Right lobe of liver (tissue), 6 donors: ENCODE measurements at regions not wholly inside any gene's neighbourhood (a gene's known extent, or its start where the extent isn't known, plus 50 kb on each side); places are given as distances from the start of the nearest gene placed in this dataset.

ENCODE experiments used
- ATAC-seq, 4 donors: fragments of 200-7000 bp; cut with Tn5 transposase; one replicate each; pipeline ENCODE4 v1.9.1; 2020; ENCODE audit warnings: mild to moderate bottlenecking in 4 of 4, moderate library complexity in 4 of 4
- DNase-seq, 3 donors: peaks; one replicate each; pipeline ENCODE4 v3.0.0-alpha.2; 2020
- H3K27ac ChIP-seq, 3 donors: fragments of 200-600 bp; one replicate each; pipeline ENCODE4 v1.8.0; 2022
- H3K27me3 ChIP-seq, 2 donors: fragments of 200-600 bp; one replicate each; pipeline ENCODE4 v1.8.0; 2022
- H3K36me3 ChIP-seq, 4 donors: fragments of 200-600 bp; sonication (generic) in 1 of 4; one replicate each; pipeline versions ENCODE4 v1.5.1 to v1.8.0; 2017 to 2022; ENCODE audit warnings: control low read depth in 1 of 4
- H3K4me1 ChIP-seq, 4 donors: fragments of 200-600 bp; sonication (generic) in 1 of 4; one replicate each; pipeline versions ENCODE4 v1.5.1 to v1.8.0; 2017 to 2022; ENCODE audit warnings: control low read depth in 1 of 4
- H3K4me3 ChIP-seq, 3 donors: fragments of 200-600 bp; one replicate each; pipeline ENCODE4 v1.8.0; 2022
- H3K9me3 ChIP-seq, 4 donors: fragments of 200-600 bp; sonication (generic) in 1 of 4; one replicate each; pipeline versions ENCODE4 v1.5.1 to v1.8.0; 2017 to 2022; ENCODE audit warnings: control low read depth in 1 of 4
- CTCF ChIP-seq, 4 donors: fragments of 200-600 bp in 3 of 4; fragments of 450-650 bp in 1 of 4; IDR thresholded peaks; one replicate each; pipeline versions ENCODE4 v1.5.1 to v1.8.0; 2016 to 2022; ENCODE audit warnings: antibody characterized with exemption in 4 of 4, mild to moderate bottlenecking in 2 of 4
- POLR2A ChIP-seq: fragments of 450-650 bp; IDR thresholded peaks from one replicate; pipeline ENCODE4 v1.6.1; 2017; ENCODE audit warnings: antibody characterized with exemption, mild to moderate bottlenecking
- WGBS: methylation state at CpG from one replicate; pipeline ENCODE4 v1.1.6; 2018; ENCODE audit warnings: low coverage, low lambda C conversion rate; ENCODE audit not compliant: insufficient coverage; ENCODE audit errors: missing lambda C conversion rate; 5-methylcytosine and 5-hydroxymethylcytosine counted together
- intact Hi-C, 2 donors: fragments of 100-400 bp; cut with DNase I; formaldehyde crosslinking; loops; one replicate each; pipeline versions ENCODE4 v1.11.2 to v1.14.1; 2022
- donor health status: DM: no; HTN: yes; CAD: no.
- donor health status: DM: no; HTN: no; CAD: no.
- donor health status: DM: no; HTN: no; CAD: no.
- donor health status: DM: no; HTN: yes; CAD: no.
- donor health status: DM: no; HTN: yes; CAD: no.

GRCh38 chr11:116651737-116652237 is 121.0 kb downstream of the BUD13 start:
- Histone ChIP-seq H3K27me3 (no peaks in the 10 kb centered on the region), H3K4me1 (peaks cover 0 to 12% (median 4%) of the 10 kb centered on the region in 4 donors), H3K4me3 (no peak overlapping the region), H3K36me3 (no peaks in the 10 kb centered on the region), H3K9me3 (no peaks in the 10 kb centered on the region), H3K27ac (no peak overlapping the region)
- intact Hi-C loops = no loop called here
- ATAC-seq (no peak), DNase-seq (no peak)
- no peak for TF ChIP-seq POLR2A
- no peak for TF ChIP-seq CTCF (IDR thresholded peaks at IDR 0.05)
- 28% methylated on average over 3 of the region's 6 CpGs for WGBS

- no peaks in the 10 kb centered on the region for H3K27me3 ChIP-seq
- no peak for ATAC-seq
These were observed 121.6 kb downstream of the BUD13 start for GRCh38 chr11:116651098-116651736.

GRCh38 chr11:116650052-116650451 is 122.7 kb downstream of the BUD13 start:
- DNase-seq (no peak), ATAC-seq (no peak)
- TF ChIP-seq CTCF (IDR thresholded peaks at IDR 0.05) = no peak
- no peak for TF ChIP-seq POLR2A
- Histone ChIP-seq H3K27ac (no peak overlapping the region), H3K9me3 (no peaks in the 10 kb centered on the region), H3K27me3 (no peaks in the 10 kb centered on the region), H3K36me3 (no peaks in the 10 kb centered on the region), H3K4me1 (no peaks in the 10 kb centered on the region), H3K4me3 (no peak overlapping the region)
- intact Hi-C loops = no loop called here
- 0% methylated on average over 1 of the region's 2 CpGs for WGBS

More at GRCh38 chr11:116651098-116651736, 121.6 kb downstream of the BUD13 start:
- no peak overlapping the region for H3K4me3 ChIP-seq
- no peak overlapping the region for H3K27ac ChIP-seq
- no peaks in the 10 kb centered on the region for H3K36me3 ChIP-seq
- intact Hi-C loops = no loop called here
- TF ChIP-seq POLR2A = no peak
- TF ChIP-seq CTCF (IDR thresholded peaks at IDR 0.05) = no peak
- H3K4me1 ChIP-seq = peaks cover 0 to 6% (median 2%) of the 10 kb centered on the region in 4 donors
- DNase-seq = no peak
- H3K9me3 ChIP-seq = no peaks in the 10 kb centered on the region
- WGBS = 57% methylated on average over 5 of the region's 9 CpGs

- no peaks in the 10 kb centered on the region for H3K36me3 ChIP-seq
- ATAC-seq (no peak), DNase-seq (no peak)
- H3K27ac ChIP-seq = no peak overlapping the region
- H3K4me1 ChIP-seq = no peaks in the 10 kb centered on the region
- H3K4me3 ChIP-seq = no peak overlapping the region
- no peaks in the 10 kb centered on the region for H3K27me3 ChIP-seq
- intact Hi-C loops = no loop called here
- 100% methylated on average over 1 of the region's 4 CpGs for WGBS
- H3K9me3 ChIP-seq = no peaks in the 10 kb centered on the region
- no peak for TF ChIP-seq CTCF (IDR thresholded peaks at IDR 0.05)
- no peak for TF ChIP-seq POLR2A
These were observed 123.5 kb downstream of the BUD13 start for GRCh38 chr11:116649268-116649667.
